RWPE1 (cell line): ENCODE measurements at regions not wholly inside any gene's neighbourhood (a gene's known extent, or its start where the extent isn't known, plus 50 kb on each side); places are given as distances from the start of the nearest gene placed in this dataset.

Source experiments
- CTCF ChIA-PET: fragments of 350-600 bp; sonication (Branson Sonifier 250); formaldehyde crosslinking; extraction: SDS; loops from one replicate; lab custom pipeline; 2021; lab: Yijun Ruan, JAX
- POLR2A ChIA-PET: fragments of 400-600 bp; formaldehyde crosslinking; extraction: SDS; loops from one replicate; lab custom pipeline; 2020; ENCODE audit warnings: antibody characterized with exemption; ENCODE audit not compliant: low non-redundant PET; lab: Yijun Ruan, JAX
- DNase-seq: peaks from one replicate; pipeline ENCODE4 v3.0.0; 2012; ENCODE audit warnings: low spot score
- H3K27ac ChIP-seq: fragments of 450-650 bp; 2 replicates; pipeline ENCODE4 v1.5.1; 2017
- TF ChIP-seq, protein P1 (sequence below): fragments of 450-650 bp; conservative IDR thresholded peaks from 2 replicates; pipeline ENCODE4 v1.5.1; 2017; ENCODE audit warnings: low read depth, mild to moderate bottlenecking

DNA sequence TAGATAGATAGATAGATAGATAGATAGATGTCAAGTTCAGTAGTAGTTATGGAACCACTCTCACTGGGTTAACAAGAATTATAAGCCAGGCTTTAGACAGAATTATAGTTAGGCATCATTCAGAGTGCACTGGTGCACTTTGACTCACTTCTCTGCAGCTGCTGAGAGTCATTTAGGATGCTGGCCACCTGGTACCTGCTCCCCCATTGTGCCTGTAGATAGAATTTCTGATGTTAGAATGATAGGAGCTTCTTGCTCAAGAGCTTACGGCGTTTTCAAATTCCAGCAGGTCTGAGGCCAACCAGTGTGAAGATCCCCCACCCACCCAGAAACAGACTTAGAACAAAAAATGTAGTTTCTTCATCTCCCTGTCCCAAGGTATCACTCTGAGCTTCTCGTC is 107.8 kb upstream of the HMCN1 start:
- DNase-seq, result no peak
- no peak overlapping the region for H3K27ac ChIP-seq
- POLR2A ChIA-PET, result no interaction called here
- CTCF ChIA-PET, result no interaction called here
- TF ChIP-seq, protein P1, sequence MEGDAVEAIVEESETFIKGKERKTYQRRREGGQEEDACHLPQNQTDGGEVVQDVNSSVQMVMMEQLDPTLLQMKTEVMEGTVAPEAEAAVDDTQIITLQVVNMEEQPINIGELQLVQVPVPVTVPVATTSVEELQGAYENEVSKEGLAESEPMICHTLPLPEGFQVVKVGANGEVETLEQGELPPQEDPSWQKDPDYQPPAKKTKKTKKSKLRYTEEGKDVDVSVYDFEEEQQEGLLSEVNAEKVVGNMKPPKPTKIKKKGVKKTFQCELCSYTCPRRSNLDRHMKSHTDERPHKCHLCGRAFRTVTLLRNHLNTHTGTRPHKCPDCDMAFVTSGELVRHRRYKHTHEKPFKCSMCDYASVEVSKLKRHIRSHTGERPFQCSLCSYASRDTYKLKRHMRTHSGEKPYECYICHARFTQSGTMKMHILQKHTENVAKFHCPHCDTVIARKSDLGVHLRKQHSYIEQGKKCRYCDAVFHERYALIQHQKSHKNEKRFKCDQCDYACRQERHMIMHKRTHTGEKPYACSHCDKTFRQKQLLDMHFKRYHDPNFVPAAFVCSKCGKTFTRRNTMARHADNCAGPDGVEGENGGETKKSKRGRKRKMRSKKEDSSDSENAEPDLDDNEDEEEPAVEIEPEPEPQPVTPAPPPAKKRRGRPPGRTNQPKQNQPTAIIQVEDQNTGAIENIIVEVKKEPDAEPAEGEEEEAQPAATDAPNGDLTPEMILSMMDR, result no peak

GRCh38 chr1:185610954-185611353 is 123.2 kb upstream of the HMCN1 start:
- CTCF ChIA-PET, result no interaction called here
- no peak for DNase-seq
- TF ChIP-seq, protein P1, result no peak
- POLR2A ChIA-PET, result no interaction called here
- H3K27ac ChIP-seq, result no peak overlapping the region

DNA sequence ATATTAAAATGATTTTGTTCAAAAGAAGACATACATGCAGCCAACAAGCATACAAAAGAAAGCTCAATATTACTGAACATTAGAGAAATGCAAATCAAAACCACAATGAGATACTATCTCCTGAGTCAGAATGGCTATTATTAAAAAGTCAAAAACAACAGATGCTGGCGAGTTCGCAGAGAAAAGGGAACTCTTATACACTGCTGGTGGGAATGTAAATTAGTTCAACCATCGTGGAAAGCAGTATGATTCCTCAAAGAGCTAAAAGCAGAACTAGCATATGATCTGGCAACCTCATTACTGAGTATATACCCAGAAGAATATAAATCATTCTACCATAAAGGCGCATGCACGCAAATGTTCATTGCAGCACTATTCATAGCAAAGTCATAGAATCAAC is 126.0 kb upstream of the HMCN1 start:
- ChIA-PET POLR2A (no interaction called here), CTCF (interaction anchor here (0.9 kb wide), 1 partner anchor 12 kb away, joined by 3 read pairs; no protein-coding TSS in a partner anchor)
- no peak for DNase-seq
- H3K27ac ChIP-seq, result no peak overlapping the region
- TF ChIP-seq, protein P1, result no peak

GRCh38 chr1:185603158-185603557 is 131.0 kb upstream of the HMCN1 start:
- CTCF ChIA-PET, result no interaction called here
- POLR2A ChIA-PET, result interaction anchor here (0.7 kb wide), 1 partner anchor 285 kb away, joined by 3 read pairs; no protein-coding TSS in a partner anchor
- no peak overlapping the region for H3K27ac ChIP-seq

GRCh38 chr1:185601189-185601588 is 133.0 kb upstream of the HMCN1 start:
- no peak for DNase-seq
- TF ChIP-seq, protein P1, result no peak
- H3K27ac ChIP-seq, result no peak overlapping the region
- ChIA-PET POLR2A (no interaction called here), CTCF (no interaction called here)

More at GRCh38 chr1:185603158-185603557, 131.0 kb upstream of the HMCN1 start:
- TF ChIP-seq, protein P1, result no peak
- DNase-seq, result no peak

DNA sequence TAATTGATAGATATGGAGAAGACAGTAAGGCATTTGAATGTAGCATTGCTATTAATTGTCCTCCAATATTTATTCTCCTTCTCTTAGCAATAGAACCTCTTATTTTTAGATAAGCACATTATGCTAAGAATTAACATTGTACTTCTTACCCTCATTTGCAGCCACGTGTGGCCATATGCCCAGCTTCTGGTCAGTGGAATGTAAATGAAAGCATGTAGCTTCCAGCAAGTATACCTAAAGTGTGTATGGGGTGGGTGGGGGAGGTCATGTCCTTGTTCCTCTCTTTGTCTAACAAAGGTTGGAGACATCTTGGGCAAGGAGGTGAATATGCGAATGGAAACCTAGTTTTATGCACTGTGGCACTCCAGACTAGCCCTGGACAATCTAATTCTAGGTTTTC is 133.6 kb upstream of the HMCN1 start:
- no peak overlapping the region for H3K27ac ChIP-seq
- no peak for DNase-seq
- TF ChIP-seq, protein P1, result no peak
- POLR2A ChIA-PET, result no interaction called here
- CTCF ChIA-PET, result no interaction called here
